GM12864 (cell line): ENCODE measurements at regions not wholly inside any gene's neighbourhood (a gene's known extent, or its start where the extent isn't known, plus 50 kb on each side); places are given as distances from the start of the nearest gene placed in this dataset.

Experiments
- DNase-seq: peaks from one replicate; pipeline ENCODE4 v3.0.0-alpha.2; 2011; ENCODE audit warnings: low read depth
- H3K4me3 ChIP-seq: 2 replicates; pipeline ENCODE4 v1.5.1; 2011; ENCODE audit warnings: mild to moderate bottlenecking, low read depth, low read length, control low read depth
- TF ChIP-seq, protein P1 (sequence below): IDR thresholded peaks from 2 replicates; pipeline ENCODE4 v1.5.1; 2011; ENCODE audit warnings: low read depth, mild to moderate bottlenecking, moderate library complexity, low read length, control low read depth, inconsistent platforms; ENCODE audit errors: missing control alignments

DNA sequence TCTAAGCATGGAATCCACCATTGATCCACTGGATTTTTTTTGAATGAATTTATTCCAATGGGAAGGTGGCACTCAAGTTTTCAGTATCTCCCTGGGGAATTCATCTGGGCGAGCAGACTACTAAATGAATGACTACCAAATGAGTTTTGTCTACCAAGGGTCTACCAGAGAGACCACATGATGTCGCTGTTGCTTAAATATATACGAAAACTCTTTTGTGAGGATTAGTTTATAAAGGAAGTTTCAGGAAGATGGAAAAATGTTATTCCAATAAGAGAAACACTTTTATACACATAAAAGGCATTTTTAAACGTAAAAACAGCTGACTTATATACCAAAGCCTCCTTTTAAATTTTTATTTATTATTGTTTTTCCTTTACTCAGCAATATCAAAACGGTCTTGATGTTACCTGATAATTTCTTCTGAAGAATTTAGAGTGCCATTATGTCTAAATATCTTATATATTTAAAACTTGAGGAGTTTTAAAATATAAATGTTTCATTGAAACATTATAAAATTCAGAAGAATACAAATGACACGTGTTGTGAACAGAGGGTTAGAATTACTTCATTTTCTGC is 139.7 kb downstream of the HRH4 start:
- TF ChIP-seq, protein P1, sequence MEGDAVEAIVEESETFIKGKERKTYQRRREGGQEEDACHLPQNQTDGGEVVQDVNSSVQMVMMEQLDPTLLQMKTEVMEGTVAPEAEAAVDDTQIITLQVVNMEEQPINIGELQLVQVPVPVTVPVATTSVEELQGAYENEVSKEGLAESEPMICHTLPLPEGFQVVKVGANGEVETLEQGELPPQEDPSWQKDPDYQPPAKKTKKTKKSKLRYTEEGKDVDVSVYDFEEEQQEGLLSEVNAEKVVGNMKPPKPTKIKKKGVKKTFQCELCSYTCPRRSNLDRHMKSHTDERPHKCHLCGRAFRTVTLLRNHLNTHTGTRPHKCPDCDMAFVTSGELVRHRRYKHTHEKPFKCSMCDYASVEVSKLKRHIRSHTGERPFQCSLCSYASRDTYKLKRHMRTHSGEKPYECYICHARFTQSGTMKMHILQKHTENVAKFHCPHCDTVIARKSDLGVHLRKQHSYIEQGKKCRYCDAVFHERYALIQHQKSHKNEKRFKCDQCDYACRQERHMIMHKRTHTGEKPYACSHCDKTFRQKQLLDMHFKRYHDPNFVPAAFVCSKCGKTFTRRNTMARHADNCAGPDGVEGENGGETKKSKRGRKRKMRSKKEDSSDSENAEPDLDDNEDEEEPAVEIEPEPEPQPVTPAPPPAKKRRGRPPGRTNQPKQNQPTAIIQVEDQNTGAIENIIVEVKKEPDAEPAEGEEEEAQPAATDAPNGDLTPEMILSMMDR = peak; percentile 48
- no peak for DNase-seq
- H3K4me3 ChIP-seq = no peak overlapping the region

DNA sequence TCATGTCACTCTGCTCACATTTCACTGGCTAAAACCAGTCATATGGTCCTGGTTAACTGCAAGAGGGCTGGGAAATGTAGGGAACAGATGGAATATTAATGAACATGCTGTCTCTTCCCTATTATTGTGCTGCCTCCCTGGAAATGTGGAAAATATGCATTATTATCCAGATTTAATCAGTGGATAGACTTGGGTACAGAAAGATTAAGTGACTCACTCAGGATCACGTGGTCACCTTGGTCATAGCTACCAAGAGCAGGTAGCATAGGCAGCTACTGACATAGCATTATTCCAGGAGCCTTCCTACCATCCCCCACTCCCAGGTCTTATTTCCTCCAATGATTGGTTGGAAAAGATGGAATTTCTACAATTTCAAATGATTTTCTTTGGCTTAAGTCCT is 141.1 kb downstream of the HRH4 start:
- no peak overlapping the region for H3K4me3 ChIP-seq
- TF ChIP-seq, protein P1 = no peak
- DNase-seq = no peak

- TF ChIP-seq, protein P1 = no peak
- no peak for DNase-seq
- H3K4me3 ChIP-seq = no peak overlapping the region
These were observed 141.8 kb downstream of the HRH4 start for GRCh38 chr18:24602201-24602600.

- no peak for DNase-seq
These were observed 142.7 kb downstream of the HRH4 start for GRCh38 chr18:24603151-24603550.

DNA sequence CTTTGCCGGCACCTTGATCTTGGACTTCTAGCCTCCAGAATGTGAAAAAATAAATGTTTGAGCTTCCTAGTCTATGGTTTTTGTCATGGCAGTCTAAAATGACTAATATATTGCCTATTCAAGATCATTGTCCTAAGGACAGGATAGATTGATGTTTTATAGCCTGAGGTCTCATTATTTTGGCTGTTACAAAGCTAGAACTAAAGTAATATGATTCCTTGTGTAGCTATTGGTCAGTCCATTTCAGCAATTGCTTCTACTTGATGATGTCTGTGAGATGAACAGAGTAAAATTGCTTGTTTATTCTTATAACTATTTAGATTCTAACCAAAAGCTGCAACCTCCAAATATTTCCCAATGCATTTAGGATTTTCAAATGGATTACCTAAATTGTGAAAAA is 145.0 kb downstream of the HRH4 start:
- no peak for DNase-seq
- TF ChIP-seq, protein P1 = no peak
- H3K4me3 ChIP-seq = no peak overlapping the region

More at GRCh38 chr18:24603151-24603550, 142.7 kb downstream of the HRH4 start:
- TF ChIP-seq, protein P1 = no peak
- H3K4me3 ChIP-seq = no peak overlapping the region

DNA sequence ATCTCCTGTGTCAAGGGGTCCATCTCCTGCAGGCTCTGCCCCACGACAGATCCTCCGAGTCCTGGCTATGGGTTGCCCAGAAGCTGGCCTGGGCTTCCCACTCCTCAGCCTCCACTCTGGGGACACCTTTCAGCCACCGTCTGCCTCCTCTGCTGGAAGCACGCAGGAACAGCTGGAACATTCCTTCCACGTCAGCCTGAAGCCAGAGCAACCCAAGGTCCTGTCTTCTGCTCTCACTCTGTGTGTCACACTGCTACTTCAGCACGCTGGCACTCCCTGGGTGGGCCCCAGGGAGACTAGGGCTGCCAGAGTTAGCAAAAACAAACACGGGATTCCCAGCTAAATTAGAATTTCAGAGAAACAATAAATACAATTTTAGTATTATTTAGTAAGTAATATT is 148.8 kb downstream of the HRH4 start:
- no peak overlapping the region for H3K4me3 ChIP-seq
- no peak for DNase-seq
- TF ChIP-seq, protein P1 = no peak

DNA sequence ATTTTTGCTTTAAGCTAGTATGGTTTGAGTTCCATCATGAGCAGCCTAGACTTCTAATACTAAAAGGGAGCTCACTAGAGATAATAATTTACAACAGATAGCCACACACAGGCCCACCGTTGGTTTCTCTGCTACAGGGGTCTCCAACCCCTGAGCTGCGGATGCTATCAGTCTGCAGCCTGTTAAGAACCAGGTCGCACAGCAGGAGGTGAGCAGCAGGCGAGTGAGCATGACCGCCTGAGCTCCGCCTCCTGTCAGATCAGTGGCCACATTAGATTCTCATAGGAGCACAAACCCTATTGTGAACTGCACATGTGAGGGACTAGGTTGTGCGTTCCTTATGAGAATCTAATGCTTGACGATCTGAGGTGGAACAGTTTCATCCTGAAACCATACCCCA is 150.6 kb downstream of the HRH4 start:
- TF ChIP-seq, protein P1 = no peak
- no peak overlapping the region for H3K4me3 ChIP-seq
- DNase-seq = no peak
